Omental fat pad (tissue), 3 donors: ENCODE measurements at regions not wholly inside any gene's neighbourhood (a gene's known extent, or its start where the extent isn't known, plus 50 kb on each side); places are given as distances from the start of the nearest gene placed in this dataset.

Experiments used
- ATAC-seq: fragments of 150-250 bp; one replicate; pipeline ENCODE4 v1.9.1; 2016; ENCODE audit warnings: mild to moderate bottlenecking, moderate library complexity; ENCODE audit not compliant: low FRiP score
- DNase-seq: peaks from one replicate; pipeline ENCODE4 v3.0.0-alpha.2; 2019; ENCODE audit warnings: low spot score
- CTCF ChIP-seq, 3 donors: fragments of 450-650 bp; IDR thresholded peaks; one replicate each; pipeline ENCODE4 v1.5.1; 2016 to 2017; ENCODE audit warnings: antibody characterized with exemption in 3 of 3, mild to moderate bottlenecking in 3 of 3, moderate library complexity in 2 of 3

DNA sequence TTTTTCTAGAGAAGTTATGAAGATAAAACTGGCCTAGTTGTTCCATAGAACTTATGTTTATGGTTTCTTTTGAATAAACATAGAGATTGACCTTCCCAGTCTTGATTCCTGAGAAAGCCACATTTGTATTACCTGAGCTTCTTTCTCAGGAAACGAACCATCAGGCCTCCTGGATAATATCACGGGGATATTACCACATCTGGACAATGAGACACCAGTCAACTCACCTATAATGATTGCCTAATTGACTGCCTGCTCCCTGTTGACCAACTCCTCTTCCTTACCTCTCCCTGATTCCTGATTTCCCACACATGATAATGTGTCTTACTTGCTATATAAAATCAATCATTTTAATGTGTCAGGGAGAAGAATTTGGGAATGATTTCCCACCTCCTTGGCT lies 822.7 kb downstream of the LRFN5 start:
- no peak for ATAC-seq
- TF ChIP-seq CTCF (IDR thresholded peaks at IDR 0.05), result no peak

GRCh38 chr14:42428996-42429395 lies 822.3 kb downstream of the LRFN5 start:
- ATAC-seq, result no peak
- DNase-seq, result no peak

More for the DNA sequence above, 822.7 kb downstream of the LRFN5 start:
- DNase-seq, result no peak

GRCh38 chr14:42424501-42424900 lies 817.8 kb downstream of the LRFN5 start:
- DNase-seq, result no peak
- TF ChIP-seq CTCF (IDR thresholded peaks at IDR 0.05), result no peak
- no peak for ATAC-seq

More at GRCh38 chr14:42428996-42429395, 822.3 kb downstream of the LRFN5 start:
- no peak for TF ChIP-seq CTCF (IDR thresholded peaks at IDR 0.05)

DNA sequence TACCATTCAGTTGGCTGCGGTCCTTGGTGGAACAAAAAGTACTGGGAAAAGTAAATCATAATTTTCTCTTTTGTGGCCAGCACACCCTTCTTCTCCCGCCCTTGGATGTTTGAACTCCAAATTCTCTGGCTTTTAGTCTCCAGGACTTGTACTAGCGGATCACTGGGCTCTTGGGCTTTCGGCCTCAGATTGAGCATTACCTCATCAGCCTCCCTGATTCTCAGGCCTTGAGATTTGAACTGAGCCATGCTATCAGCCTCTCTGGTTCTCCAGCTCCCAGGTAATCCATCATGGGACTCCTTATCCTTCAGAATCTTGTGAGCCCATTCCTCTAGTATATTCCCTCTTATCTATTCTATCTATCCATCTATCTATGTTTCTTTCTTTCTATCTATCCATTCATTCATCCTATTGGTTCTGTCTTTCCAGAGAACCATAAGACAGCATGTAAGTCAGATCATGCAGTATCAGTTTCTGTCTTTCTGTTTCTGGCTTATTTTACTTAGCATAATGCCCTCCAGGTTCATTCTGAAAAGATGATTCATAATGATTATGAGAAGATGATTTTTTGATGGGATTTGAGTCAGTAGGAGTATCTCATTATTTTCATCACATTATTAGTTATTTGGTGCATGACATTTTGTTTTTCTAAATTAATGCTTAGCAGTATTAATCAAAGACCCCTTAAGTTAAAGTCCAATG lies 814.9 kb downstream of the LRFN5 start:
- TF ChIP-seq CTCF (IDR thresholded peaks at IDR 0.05), result no peak
- ATAC-seq, result no peak
- DNase-seq, result no peak

DNA sequence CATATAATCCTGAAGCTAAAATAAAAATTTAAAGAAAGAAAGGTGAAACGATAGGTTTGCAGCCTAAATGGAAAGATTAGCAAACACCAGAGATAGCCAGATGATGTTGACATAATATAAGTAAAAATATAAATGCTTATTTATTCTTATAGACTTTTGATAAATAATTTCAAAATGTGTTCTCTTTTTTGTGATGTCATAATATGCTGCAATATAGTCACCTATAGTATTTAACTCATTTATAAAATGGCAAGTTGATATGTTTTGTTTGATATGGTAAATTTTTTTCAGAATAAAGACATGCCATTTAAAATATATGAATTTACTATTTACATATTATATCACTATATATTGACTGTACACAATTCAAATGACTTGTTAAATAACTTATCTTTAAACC lies 813.4 kb downstream of the LRFN5 start:
- no peak for TF ChIP-seq CTCF (IDR thresholded peaks at IDR 0.05)
- ATAC-seq (no peak), DNase-seq (no peak)

DNA sequence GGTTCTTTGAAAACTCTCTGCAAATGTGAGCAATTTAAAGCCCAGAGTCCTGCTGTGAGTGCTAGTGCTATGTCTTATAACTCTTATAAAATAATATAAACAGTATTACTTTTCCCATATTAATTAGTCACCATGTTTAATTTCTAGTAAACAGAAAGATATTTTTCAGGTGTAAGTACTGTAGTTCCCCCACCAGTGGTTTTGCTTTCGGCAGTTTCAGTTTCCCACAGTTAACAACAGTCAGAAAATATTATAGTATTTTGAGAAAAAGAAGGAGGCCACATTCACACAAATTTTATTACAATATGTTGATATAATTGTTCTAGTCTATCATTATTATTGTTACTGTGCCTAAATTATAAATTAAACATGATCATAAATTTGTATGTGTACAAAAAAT lies 800.5 kb downstream of the LRFN5 start:
- no peak for ATAC-seq
- DNase-seq, result no peak
- TF ChIP-seq CTCF (IDR thresholded peaks at IDR 0.05), result no peak

GRCh38 chr14:42391146-42391834 lies 784.6 kb downstream of the LRFN5 start:
- no peak for TF ChIP-seq CTCF (IDR thresholded peaks at IDR 0.05)
- ATAC-seq (no peak), DNase-seq (no peak)
